Heart left ventricle (tissue), 16 donors: ENCODE measurements at regions not wholly inside any gene's neighbourhood (a gene's known extent, or its start where the extent isn't known, plus 50 kb on each side); places are given as distances from the start of the nearest gene placed in this dataset.

Experiments
- ATAC-seq, 4 donors: fragments of 200-7000 bp; cut with Tn5 transposase; one replicate each; pipeline ENCODE4 v1.9.1; 2020 to 2022; ENCODE audit warnings: moderate library complexity in 4 of 4, mild to moderate bottlenecking in 3 of 4, moderate number of reproducible peaks in 1 of 4
- DNase-seq, 5 donors: peaks; one replicate each; pipeline ENCODE4 v3.0.0-alpha.2; 2020
- H3K27ac ChIP-seq, 12 donors: fragments of 200-600 bp; sonication (generic) in 4 of 12; one replicate each; pipeline versions ENCODE4 v1.5.0 to v1.8.0; 2016 to 2022; ENCODE audit warnings: mild to moderate bottlenecking in 2 of 12
- H3K27me3 ChIP-seq, 9 donors: fragments of 200-600 bp; sonication (generic) in 2 of 9; one replicate each; pipeline versions ENCODE4 v1.5.1 to v1.8.0; 2016 to 2022; ENCODE audit warnings: mild to moderate bottlenecking in 3 of 9
- H3K36me3 ChIP-seq, 9 donors: fragments of 200-600 bp; sonication (generic) in 2 of 9; one replicate each; pipeline versions ENCODE4 v1.5.0 to v1.8.0; 2018 to 2022; ENCODE audit warnings: mild to moderate bottlenecking in 2 of 9
- H3K4me1 ChIP-seq, 12 donors: fragments of 200-600 bp; sonication (generic) in 4 of 12; one replicate each; pipeline versions ENCODE4 v1.5.0 to v1.8.0; 2016 to 2022; ENCODE audit warnings: mild to moderate bottlenecking in 3 of 12
- H3K4me3 ChIP-seq, 12 donors: fragments of 200-600 bp; sonication (generic) in 4 of 12; one replicate each; pipeline versions ENCODE4 v1.5.0 to v1.8.0; 2017 to 2022; ENCODE audit warnings: mild to moderate bottlenecking in 9 of 12, moderate library complexity in 4 of 12
- H3K9me3 ChIP-seq, 12 donors: fragments of 200-600 bp; sonication (generic) in 4 of 12; one replicate each; pipeline versions ENCODE4 v1.5.0 to v1.8.0; 2016 to 2022; ENCODE audit warnings: mild to moderate bottlenecking in 1 of 12
- CTCF ChIP-seq, 12 donors: fragments of 200-600 bp; sonication (generic) in 4 of 12; IDR thresholded peaks; one replicate each; pipeline versions ENCODE4 v1.5.0 to v1.8.0; 2018 to 2022; ENCODE audit warnings: antibody characterized with exemption in 12 of 12, mild to moderate bottlenecking in 5 of 12
- POLR2A ChIP-seq, 2 donors: fragments of 450-650 bp; IDR thresholded peaks; one replicate each; pipeline ENCODE4 v1.6.1; 2017; ENCODE audit warnings: antibody characterized with exemption in 2 of 2, mild to moderate bottlenecking in 2 of 2, moderate library complexity in 2 of 2
- WGBS, 4 donors: extraction: QIAGEN DNeasy Blood & Tissue Kit in 2 of 4; methylation state at CpG; one replicate each; pipeline versions ENCODE4 v1.1.5 to v1.1.7; 2013 to 2018; 5-methylcytosine and 5-hydroxymethylcytosine counted together
- intact Hi-C, 10 donors: fragments of 100-400 bp; cut with DNase I; formaldehyde crosslinking; loops; one replicate each; pipeline versions ENCODE4 v1.11.1 to v1.14.2; 2022
- donor health status: ischemic (EF 13 %, LVEDD 7.1; RV severe dilation, severe dysfunction).
- donor health status: healthy with polysubstance abuse.
- donor health status: DM: no; HTN: yes; CAD: no.
- donor health status: DM: no; HTN: no; CAD: no.
- donor health status: ischemic (EF 25% LVEDD 6.9; RV normal size, moderate dysfunction).
- donor health status: ischemic (EF 25% LVEDD 5.7; RV mildly dilated, moderate dysfunction).
- donor health status: healthy.
- donor health status: DM: yes; HTN: yes; CAD: no.
- donor health status: ischemic (EF 35%, LVEDD 5.7; RV mildly dilated, moderate dysfunction).
- donor health status: nonischemic (EF 11% LVEDD 7.7; RV severe dilation, severe dysfunction).
- donor health status: DM: yes; HTN: yes; CAD: no.
- donor health status: PGD.
- donor health status: ischemic (EF 29% LVEDD 5.4; RV normal size, mild dysfunction).
- donor health status: nonischemic (EF 23%, LVEDD 6.1; RV moderate dilation, normal function).

DNA sequence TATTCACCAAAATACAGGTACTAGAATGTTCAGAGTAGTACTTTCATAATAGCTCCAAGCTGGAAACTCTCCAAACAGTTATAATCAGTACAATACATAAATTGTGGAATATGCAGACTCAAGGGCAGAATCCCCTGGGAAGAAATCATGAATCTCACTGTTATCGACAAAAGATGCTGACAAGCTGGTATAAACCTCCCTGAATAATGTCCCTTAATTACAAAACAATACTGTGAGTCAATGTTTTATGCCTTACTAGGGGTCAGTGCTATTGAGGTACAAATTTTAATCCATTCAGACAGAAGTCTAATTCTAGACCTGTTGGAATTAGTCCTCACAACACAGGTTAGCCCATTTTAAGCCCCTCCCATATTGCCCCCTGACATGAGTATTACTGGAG, 532.3 kb downstream of the DTWD2 start:
- Histone ChIP-seq H3K4me1 (no peaks in the 10 kb centered on the region), H3K27ac (no peak overlapping the region), H3K36me3 (no peaks in the 10 kb centered on the region), H3K27me3 (no peaks in the 10 kb centered on the region), H3K9me3 (peaks cover 0 to 5% (median 0%) of the 10 kb centered on the region in 12 donors), H3K4me3 (no peak overlapping the region)
- TF ChIP-seq CTCF (IDR thresholded peaks at IDR 0.05) (no peak), POLR2A (IDR thresholded peaks at IDR 0.05) (no peak)
- WGBS, 4 donors, result 84 to 90% (median 87%) methylated on average over 1 of the region's 1 CpG
- intact Hi-C loops, result no loop called here
- no peak for DNase-seq
- no peak for ATAC-seq

GRCh38 chr5:118451697-118452247, 536.6 kb downstream of the DTWD2 start:
- Histone ChIP-seq H3K4me3 (no peak overlapping the region), H3K36me3 (no peaks in the 10 kb centered on the region), H3K27me3 (no peaks in the 10 kb centered on the region), H3K4me1 (peaks cover 0 to under 1% (median 0%) of the 10 kb centered on the region in 12 donors), H3K27ac (no peak overlapping the region), H3K9me3 (peaks cover 0 to 5% (median 0%) of the 10 kb centered on the region in 12 donors)
- WGBS, 4 donors, result 71 to 82% (median 79%) methylated on average over 3 of the region's 3 CpGs
- intact Hi-C loops, result no loop called here
- TF ChIP-seq CTCF (IDR thresholded peaks at IDR 0.05) (no peak), POLR2A (IDR thresholded peaks at IDR 0.05) (no peak)
- no peak for DNase-seq
- no peak for ATAC-seq

DNA sequence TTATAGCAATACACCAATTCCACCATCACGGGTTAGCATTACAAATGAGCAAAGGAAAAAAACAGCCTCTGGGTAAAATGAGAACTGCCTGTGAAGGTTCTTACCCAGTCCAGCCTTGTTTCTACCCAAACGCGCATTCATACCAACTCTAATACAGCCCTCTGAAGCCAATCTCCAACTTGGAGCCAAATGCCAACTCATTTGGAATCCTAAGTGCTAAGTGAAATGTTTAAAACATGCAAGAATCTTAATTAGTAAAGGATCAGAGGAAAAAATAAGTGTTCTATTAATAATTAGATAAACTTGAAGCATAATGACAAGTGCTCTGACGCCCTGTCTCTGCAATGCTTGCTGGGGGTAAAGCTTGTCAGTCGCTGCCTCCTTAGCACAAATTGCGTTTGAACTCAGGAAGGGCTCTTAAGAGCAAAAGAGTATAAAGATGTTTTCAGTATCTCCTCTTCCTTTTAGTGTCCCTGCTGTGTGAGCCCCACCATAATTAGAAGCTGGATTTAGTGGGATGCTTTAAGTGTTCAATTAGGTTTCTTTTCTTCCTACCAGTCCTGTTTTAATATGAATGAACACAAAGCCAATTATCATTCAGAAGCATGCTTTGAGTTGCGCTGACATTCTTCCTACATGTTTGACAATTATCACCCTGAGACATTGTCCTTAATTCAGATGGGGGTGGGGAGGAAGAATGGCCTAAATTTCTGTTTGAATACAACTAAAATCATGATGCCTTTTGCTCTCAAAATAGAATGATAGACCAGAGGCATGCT, 537.6 kb downstream of the DTWD2 start:
- peaks cover 0 to 11% (median 0%) of the 10 kb centered on the region in 12 donors for H3K4me1 ChIP-seq
- no peak overlapping the region for H3K4me3 ChIP-seq
- no peak for ATAC-seq
- TF ChIP-seq CTCF (IDR thresholded peaks at IDR 0.05), result no peak
- TF ChIP-seq POLR2A (IDR thresholded peaks at IDR 0.05), result no peak
- 84 to 92% (median 88%) methylated on average over 7 of the region's 7 CpGs for WGBS, 4 donors
- H3K27me3 ChIP-seq, result no peaks in the 10 kb centered on the region
- H3K27ac ChIP-seq, result no peak overlapping the region
- H3K9me3 ChIP-seq, result peaks cover 0 to 5% (median 0%) of the 10 kb centered on the region in 12 donors
- intact Hi-C loops, result no loop called here
- no peaks in the 10 kb centered on the region for H3K36me3 ChIP-seq
- no peak for DNase-seq

DNA sequence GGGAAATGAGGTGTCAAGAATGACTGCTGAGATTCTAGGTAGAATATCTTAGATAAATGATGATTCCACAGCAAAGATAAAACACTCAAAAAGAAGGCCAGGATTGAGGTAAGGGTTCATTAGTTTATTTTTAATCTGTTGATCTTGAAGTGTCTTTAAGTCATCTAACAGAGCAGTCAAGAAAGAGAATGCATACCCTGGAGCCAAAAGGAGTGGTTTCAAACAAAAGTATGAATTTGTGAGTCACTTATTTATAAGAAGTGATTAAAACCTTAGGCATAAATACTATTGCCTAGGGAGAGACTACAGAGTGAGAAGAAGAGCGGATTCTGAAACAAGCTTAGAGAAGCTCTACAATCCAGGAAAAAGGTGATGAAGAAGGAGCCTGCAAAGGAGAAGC, 541.0 kb downstream of the DTWD2 start:
- intact Hi-C loops, result loop anchor here in 1 of 10 donors (10.0 kb wide), 1 partner anchor 67 kb away; no protein-coding TSS in a partner anchor
- no peak for ATAC-seq
- Histone ChIP-seq H3K27me3 (no peaks in the 10 kb centered on the region), H3K36me3 (no peaks in the 10 kb centered on the region), H3K4me3 (no peak overlapping the region), H3K27ac (no peak overlapping the region), H3K4me1 (peaks cover 0 to 18% (median 0%) of the 10 kb centered on the region in 12 donors), H3K9me3 (peaks cover 0 to 5% (median 0%) of the 10 kb centered on the region in 12 donors)
- DNase-seq, result no peak
- TF ChIP-seq POLR2A (IDR thresholded peaks at IDR 0.05) (no peak), CTCF (IDR thresholded peaks at IDR 0.05) (no peak)
- 89 to 97% (median 92%) methylated on average over 1 of the region's 1 CpG for WGBS, 4 donors
